ENCODE measurements at regions not wholly inside any gene's neighbourhood (a gene's known extent, or its start where the extent isn't known, plus 50 kb on each side); places are given as distances from the start of the nearest gene placed in this dataset.

DNA sequence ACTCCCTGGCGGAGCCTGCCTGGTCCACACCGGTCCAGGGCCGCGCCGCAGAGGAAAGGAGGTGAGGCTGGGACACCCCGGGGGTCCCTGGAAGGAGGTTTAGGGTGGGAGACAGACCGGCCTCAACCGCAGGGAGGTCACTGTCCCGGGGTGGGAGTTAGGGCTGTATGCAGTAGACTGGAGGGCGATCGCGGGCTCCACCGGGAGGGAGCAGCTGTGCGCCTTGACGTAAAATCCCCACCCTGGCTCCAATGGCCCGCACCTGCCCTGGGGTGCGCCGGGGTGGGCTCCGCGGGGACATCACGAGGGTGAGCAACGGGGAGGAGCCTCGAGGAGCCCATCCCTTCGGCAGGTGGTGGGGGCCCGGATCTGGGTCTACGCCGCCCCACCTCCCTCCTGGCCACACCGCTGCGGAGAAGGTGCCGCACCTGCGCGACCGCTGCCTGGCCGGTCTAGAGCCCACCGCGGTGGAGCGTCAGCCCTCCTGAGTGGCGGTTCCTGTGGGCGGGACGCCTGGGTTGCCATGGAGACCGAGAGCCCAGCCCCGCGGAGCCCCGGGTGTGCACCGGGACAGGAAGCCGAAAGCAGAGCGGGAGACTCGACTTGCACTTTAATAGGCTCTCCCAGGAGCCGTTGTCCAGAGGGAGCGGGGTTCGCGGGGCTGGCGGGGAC is 105.1 kb downstream of the ADRA2C start:
- H3K4me1 Mint-ChIP-seq (ENCODE audit: low read depth, unreplicated experiment) = no peaks in the 10 kb centered on the region

DNA sequence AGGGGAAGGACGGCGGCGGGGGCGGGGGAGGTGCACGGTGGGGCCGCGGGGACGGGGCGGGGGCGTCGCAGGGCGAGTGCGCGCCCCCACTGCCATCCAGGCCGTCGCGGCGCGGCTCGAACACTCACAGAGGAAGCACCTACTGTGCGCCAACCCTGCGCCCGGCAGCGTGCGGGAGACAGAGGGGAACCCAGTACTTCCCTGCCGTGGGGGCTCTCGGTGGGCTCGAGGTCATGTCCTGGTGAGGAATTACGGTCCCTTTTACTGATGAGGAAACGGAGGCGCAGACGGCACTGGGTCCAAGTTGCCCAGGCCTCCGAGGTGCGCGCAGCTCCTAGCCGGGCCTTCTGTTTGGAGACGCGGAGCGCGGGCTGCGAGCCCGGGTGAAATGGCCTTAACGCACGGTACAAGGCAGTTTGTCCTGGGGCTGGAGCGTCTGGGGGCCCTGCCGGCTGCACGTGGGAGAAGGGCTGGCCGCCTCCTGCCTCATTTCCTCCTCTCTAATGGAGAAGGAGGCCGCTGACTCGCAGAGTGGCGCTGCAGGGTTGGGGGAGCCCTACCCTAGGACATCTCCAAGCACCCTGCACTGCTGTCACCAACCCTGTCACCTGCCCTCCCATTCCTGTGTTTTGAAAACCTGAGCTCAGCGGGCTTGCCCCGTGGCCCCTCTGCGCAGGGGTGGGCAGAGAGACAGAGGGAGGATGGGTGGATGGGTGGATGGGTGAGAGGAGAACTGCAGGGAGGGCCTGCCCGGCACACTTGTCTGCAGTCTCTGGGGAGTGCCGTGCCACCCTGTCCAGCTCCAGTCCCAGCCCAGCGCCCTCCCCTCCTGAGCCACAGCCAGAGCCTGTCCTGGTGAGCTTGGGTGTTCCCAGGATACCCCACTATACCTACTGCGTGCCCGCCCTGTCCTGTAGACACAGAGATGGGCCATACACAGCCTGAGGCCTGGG is 106.0 kb downstream of the ADRA2C start:
- no peaks in the 10 kb centered on the region for H3K79me2 ChIP-seq (ENCODE audit: insufficient read depth, low read length)
- Mint-ChIP-seq H3K4me3 (ENCODE audit: unreplicated experiment) (no peak overlapping the region), H3K27ac (ENCODE audit: unreplicated experiment) (no peak overlapping the region), H3K9me3 (ENCODE audit: unreplicated experiment) (peaks cover 14% of the 10 kb centered on the region), H3K27me3 (ENCODE audit: low read depth, unreplicated experiment) (peaks cover 71% of the 10 kb centered on the region), H3K36me3 (ENCODE audit: low read depth, unreplicated experiment) (peaks cover 4% of the 10 kb centered on the region), H3K4me1 (ENCODE audit: low read depth, unreplicated experiment) (no peaks in the 10 kb centered on the region)
- H3K27ac ChIP-seq (ENCODE audit: low read depth, low read length) = no peak overlapping the region
- no peaks in the 10 kb centered on the region for H3K9me3 ChIP-seq (ENCODE audit: insufficient read depth, low read depth, low read length)
- TF ChIP-seq, protein P1, sequence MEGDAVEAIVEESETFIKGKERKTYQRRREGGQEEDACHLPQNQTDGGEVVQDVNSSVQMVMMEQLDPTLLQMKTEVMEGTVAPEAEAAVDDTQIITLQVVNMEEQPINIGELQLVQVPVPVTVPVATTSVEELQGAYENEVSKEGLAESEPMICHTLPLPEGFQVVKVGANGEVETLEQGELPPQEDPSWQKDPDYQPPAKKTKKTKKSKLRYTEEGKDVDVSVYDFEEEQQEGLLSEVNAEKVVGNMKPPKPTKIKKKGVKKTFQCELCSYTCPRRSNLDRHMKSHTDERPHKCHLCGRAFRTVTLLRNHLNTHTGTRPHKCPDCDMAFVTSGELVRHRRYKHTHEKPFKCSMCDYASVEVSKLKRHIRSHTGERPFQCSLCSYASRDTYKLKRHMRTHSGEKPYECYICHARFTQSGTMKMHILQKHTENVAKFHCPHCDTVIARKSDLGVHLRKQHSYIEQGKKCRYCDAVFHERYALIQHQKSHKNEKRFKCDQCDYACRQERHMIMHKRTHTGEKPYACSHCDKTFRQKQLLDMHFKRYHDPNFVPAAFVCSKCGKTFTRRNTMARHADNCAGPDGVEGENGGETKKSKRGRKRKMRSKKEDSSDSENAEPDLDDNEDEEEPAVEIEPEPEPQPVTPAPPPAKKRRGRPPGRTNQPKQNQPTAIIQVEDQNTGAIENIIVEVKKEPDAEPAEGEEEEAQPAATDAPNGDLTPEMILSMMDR (IDR thresholded peaks at IDR 0.05; ENCODE audit: insufficient read depth, low read depth, low read length) = no peak
- TF ChIP-seq EZH2 (IDR thresholded peaks at IDR 0.05; ENCODE audit: insufficient read depth, low read length) = peak; percentile 65
- no peak overlapping the region for H3K4me3 ChIP-seq (ENCODE audit: insufficient read depth, low read depth, low read length)
- FAIRE-seq (no peak), DNase-seq (ENCODE audit: low read depth) (no peak)
- H2AFZ ChIP-seq (ENCODE audit: low read depth, low read length) = no peak overlapping the region
- H3K4me2 ChIP-seq (ENCODE audit: low read length) = no peak overlapping the region
- H3K36me3 ChIP-seq (ENCODE audit: insufficient read depth, low read length) = no peaks in the 10 kb centered on the region
- peaks cover 32% of the 10 kb centered on the region for H3K27me3 ChIP-seq (ENCODE audit: insufficient read depth, low read length)
- no peaks in the 10 kb centered on the region for H3K4me1 ChIP-seq (ENCODE audit: insufficient read depth, low read length)
- no peaks in the 10 kb centered on the region for H4K20me1 ChIP-seq (ENCODE audit: insufficient read depth, low read length)
- H3K9ac ChIP-seq (ENCODE audit: low read length) = no peak overlapping the region

More for the DNA sequence above, 105.1 kb downstream of the ADRA2C start:
- Histone ChIP-seq H3K9ac (ENCODE audit: low read length) (no peak overlapping the region), H3K27me3 (ENCODE audit: insufficient read depth, low read length) (peaks cover 26% of the 10 kb centered on the region), H3K4me1 (ENCODE audit: insufficient read depth, low read length) (no peaks in the 10 kb centered on the region), H2AFZ (ENCODE audit: low read depth, low read length) (no peak overlapping the region), H3K79me2 (ENCODE audit: insufficient read depth, low read length) (no peaks in the 10 kb centered on the region), H3K36me3 (ENCODE audit: insufficient read depth, low read length) (no peaks in the 10 kb centered on the region), H3K9me3 (ENCODE audit: insufficient read depth, low read depth, low read length) (no peaks in the 10 kb centered on the region), H3K4me3 (ENCODE audit: insufficient read depth, low read depth, low read length) (no peak overlapping the region), H4K20me1 (ENCODE audit: insufficient read depth, low read length) (no peaks in the 10 kb centered on the region), H3K27ac (ENCODE audit: low read depth, low read length) (no peak overlapping the region), H3K4me2 (ENCODE audit: low read length) (no peak overlapping the region)
- Mint-ChIP-seq H3K9me3 (ENCODE audit: unreplicated experiment) (peaks cover 9% of the 10 kb centered on the region), H3K27ac (ENCODE audit: unreplicated experiment) (no peak overlapping the region), H3K27me3 (ENCODE audit: low read depth, unreplicated experiment) (peaks cover 69% of the 10 kb centered on the region), H3K36me3 (ENCODE audit: low read depth, unreplicated experiment) (peaks cover 2% of the 10 kb centered on the region), H3K4me3 (ENCODE audit: unreplicated experiment) (peak overlapping the region; percentile 77)
- FAIRE-seq = no peak
- TF ChIP-seq, protein P1 (IDR thresholded peaks at IDR 0.05; ENCODE audit: insufficient read depth, low read depth, low read length) = no peak
- TF ChIP-seq EZH2 (IDR thresholded peaks at IDR 0.05; ENCODE audit: insufficient read depth, low read length) = peak; percentile 65
- DNase-seq (ENCODE audit: low read depth) = no peak
